A673 (cell line): ENCODE measurements at regions not wholly inside any gene's neighbourhood (a gene's known extent, or its start where the extent isn't known, plus 50 kb on each side); places are given as distances from the start of the nearest gene placed in this dataset.

Source experiments
- CTCF ChIP-seq: fragments of 300-800, 200-600 bp; sonication (generic); conservative IDR thresholded peaks from 2 replicates; pipeline ENCODE4 v1.5.1; 2017; ENCODE audit warnings: low read depth, mild to moderate bottlenecking, antibody characterized with exemption, low read length, moderate library complexity, mixed read lengths
- EZH2 ChIP-seq: fragments of 200-600 bp; sonication (generic); IDR thresholded peaks from 2 replicates; pipeline ENCODE4 v1.6.1; 2017; ENCODE audit warnings: borderline replicate concordance, low read depth, mild to moderate bottlenecking, mixed read lengths, antibody characterized with exemption, low read length; ENCODE audit not compliant: poor library complexity, severe bottlenecking

- TF ChIP-seq CTCF (no peak), EZH2 (no peak)
These were observed 145.6 kb downstream of the LRIG3 start for GRCh38 chr12:58774731-58775130.
